Prostate gland (tissue), 2 donors: ENCODE measurements at regions not wholly inside any gene's neighbourhood (a gene's known extent, or its start where the extent isn't known, plus 50 kb on each side); places are given as distances from the start of the nearest gene placed in this dataset.

Experiments used
- DNase-seq: peaks from one replicate; pipeline ENCODE4 v3.0.0-alpha.2; 2019; ENCODE audit warnings: low spot score
- H3K27ac ChIP-seq, 2 donors: fragments of 200-600 bp; sonication (generic); 2 replicates each; pipeline ENCODE4 v1.5.1; 2017 to 2019
- H3K27me3 ChIP-seq: fragments of 200-600 bp; sonication (generic); replicated peaks from 2 replicates; pipeline ENCODE4 v1.5.1; 2019; ENCODE audit not compliant: insufficient read depth
- H3K36me3 ChIP-seq, 2 donors: fragments of 200-600 bp; sonication (generic); 1 replicate in 1 of 2; 2 replicates in 1 of 2; pipeline versions ENCODE4 v1.5.1 to v1.8.1; 2017 to 2019
- H3K4me1 ChIP-seq: fragments of 200-600 bp; sonication (generic); replicated peaks from 2 replicates; pipeline ENCODE4 v1.5.1; 2019
- H3K4me3 ChIP-seq, 2 donors: fragments of 200-600 bp; sonication (generic); 2 replicates each; pipeline ENCODE4 v1.5.1; 2017 to 2019
- H3K9me3 ChIP-seq: fragments of 200-600 bp; sonication (generic); 2 replicates; pipeline ENCODE4 v1.5.1; 2017
- POLR2A ChIP-seq: fragments of 450-650 bp; IDR thresholded peaks from one replicate; pipeline ENCODE4 v1.6.1; 2016; ENCODE audit warnings: antibody characterized with exemption, mild to moderate bottlenecking
- POLR2AphosphoS5 ChIP-seq: sonication (generic); formaldehyde crosslinking; IDR thresholded peaks from one replicate; pipeline ENCODE4 v1.6.1; 2017; ENCODE audit warnings: antibody characterized with exemption
- WGBS: methylation state at CpG from one replicate; pipeline ENCODE4 v1.1.5; 2018; 5-methylcytosine and 5-hydroxymethylcytosine counted together
- intact Hi-C: fragments of 100-400 bp; cut with DNase I; formaldehyde crosslinking; loops from one replicate; pipeline ENCODE4 v1.14.2; 2022
- TF ChIP-seq, protein P1 (sequence below), 4 experiments: fragments of 200-600 bp in 2 of 4; fragments of 450-650 bp in 2 of 4; sonication (generic) in 2 of 4; IDR thresholded peaks; 1 replicate in 3 of 4; 2 replicates in 1 of 4; pipeline ENCODE4 v1.5.1; 2016 to 2019; ENCODE audit warnings: antibody characterized with exemption in 4 of 4, mild to moderate bottlenecking in 2 of 4, moderate library complexity in 2 of 4

DNA sequence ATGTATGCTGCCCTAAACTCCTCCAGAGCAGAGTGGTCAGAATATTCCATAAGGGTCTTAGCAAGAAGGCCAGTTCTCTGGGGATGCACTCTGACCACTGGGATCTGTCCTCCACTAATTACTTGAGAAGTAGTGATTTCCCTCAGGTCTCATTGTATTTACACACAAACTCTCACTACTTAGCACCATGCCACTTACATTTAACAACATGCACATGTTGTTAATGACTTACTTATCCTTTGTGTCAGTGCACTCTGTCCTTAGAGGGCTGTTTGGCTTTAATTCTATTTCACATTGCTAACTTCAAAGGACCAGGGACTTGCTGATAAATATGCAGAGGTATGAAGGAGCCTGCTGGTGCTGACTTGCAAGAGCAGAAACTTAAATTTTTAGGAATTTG, 1415.5 kb upstream of the ACVR2A start:
- Histone ChIP-seq H3K4me3 (no peak overlapping the region), H3K9me3 (no peaks in the 10 kb centered on the region), H3K27me3 (no peaks in the 10 kb centered on the region), H3K4me1 (no peaks in the 10 kb centered on the region), H3K36me3 (no peaks in the 10 kb centered on the region), H3K27ac (no peak overlapping the region)
- no peak for DNase-seq
- intact Hi-C loops: no loop called here
- TF ChIP-seq, protein P1, sequence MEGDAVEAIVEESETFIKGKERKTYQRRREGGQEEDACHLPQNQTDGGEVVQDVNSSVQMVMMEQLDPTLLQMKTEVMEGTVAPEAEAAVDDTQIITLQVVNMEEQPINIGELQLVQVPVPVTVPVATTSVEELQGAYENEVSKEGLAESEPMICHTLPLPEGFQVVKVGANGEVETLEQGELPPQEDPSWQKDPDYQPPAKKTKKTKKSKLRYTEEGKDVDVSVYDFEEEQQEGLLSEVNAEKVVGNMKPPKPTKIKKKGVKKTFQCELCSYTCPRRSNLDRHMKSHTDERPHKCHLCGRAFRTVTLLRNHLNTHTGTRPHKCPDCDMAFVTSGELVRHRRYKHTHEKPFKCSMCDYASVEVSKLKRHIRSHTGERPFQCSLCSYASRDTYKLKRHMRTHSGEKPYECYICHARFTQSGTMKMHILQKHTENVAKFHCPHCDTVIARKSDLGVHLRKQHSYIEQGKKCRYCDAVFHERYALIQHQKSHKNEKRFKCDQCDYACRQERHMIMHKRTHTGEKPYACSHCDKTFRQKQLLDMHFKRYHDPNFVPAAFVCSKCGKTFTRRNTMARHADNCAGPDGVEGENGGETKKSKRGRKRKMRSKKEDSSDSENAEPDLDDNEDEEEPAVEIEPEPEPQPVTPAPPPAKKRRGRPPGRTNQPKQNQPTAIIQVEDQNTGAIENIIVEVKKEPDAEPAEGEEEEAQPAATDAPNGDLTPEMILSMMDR (IDR thresholded peaks at IDR 0.05): no peak
- TF ChIP-seq POLR2A (no peak), POLR2AphosphoS5 (no peak)

DNA sequence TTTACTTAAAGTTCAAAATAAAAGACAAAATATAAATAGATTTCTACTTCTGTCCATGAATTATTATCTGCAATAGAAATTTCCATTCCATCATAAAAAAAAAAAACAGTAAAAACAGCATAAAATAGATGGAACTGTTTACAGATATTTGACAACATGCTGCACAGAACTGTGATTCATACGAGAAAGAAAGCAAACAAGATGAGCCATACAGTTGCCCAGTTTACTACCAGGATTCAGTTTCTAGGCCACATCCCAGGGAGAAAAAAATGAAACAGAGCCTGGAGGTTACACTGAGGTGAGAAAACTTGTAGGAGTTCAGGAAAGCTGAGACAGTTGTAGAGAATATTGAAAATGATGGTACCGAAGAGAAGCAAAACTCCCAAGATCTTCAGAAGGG, 1426.9 kb upstream of the ACVR2A start:
- no peaks in the 10 kb centered on the region for H3K36me3 ChIP-seq
- no peak overlapping the region for H3K4me3 ChIP-seq
- H3K4me1 ChIP-seq: no peaks in the 10 kb centered on the region
- no peak for TF ChIP-seq POLR2AphosphoS5
- no peak for TF ChIP-seq POLR2A
- TF ChIP-seq, protein P1 (IDR thresholded peaks at IDR 0.05): no peak
- H3K27me3 ChIP-seq: no peaks in the 10 kb centered on the region
- intact Hi-C loops: no loop called here
- WGBS: 73% methylated on average over 2 of the region's 2 CpGs
- H3K27ac ChIP-seq: no peak overlapping the region
- no peaks in the 10 kb centered on the region for H3K9me3 ChIP-seq
- no peak for DNase-seq

DNA sequence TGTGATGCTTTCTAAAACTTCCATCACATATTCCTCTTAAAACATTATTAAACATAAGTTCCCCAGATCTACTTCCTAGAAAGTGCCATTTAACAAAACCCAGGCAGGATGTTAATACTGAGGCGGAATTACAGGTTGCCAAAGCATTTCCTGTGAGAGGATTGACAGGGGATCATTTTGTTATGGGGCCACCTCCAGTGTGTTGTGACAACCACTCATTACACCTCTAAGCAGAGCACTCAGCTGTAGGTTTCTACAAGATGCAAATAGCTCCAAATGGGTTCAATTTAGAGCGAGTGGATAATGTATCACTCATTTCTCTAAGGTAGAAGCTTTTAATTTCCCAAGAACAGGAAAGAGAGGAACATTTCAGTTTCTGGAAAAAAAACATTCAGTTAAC, 1429.5 kb upstream of the ACVR2A start:
- no peaks in the 10 kb centered on the region for H3K4me1 ChIP-seq
- H3K27ac ChIP-seq: no peak overlapping the region
- H3K9me3 ChIP-seq: no peaks in the 10 kb centered on the region
- intact Hi-C loops: no loop called here
- DNase-seq: no peak
- 80% methylated on average over 2 of the region's 2 CpGs for WGBS
- H3K4me3 ChIP-seq: no peak overlapping the region
- H3K27me3 ChIP-seq: no peaks in the 10 kb centered on the region
- no peaks in the 10 kb centered on the region for H3K36me3 ChIP-seq
- TF ChIP-seq POLR2AphosphoS5 (no peak), POLR2A (no peak)
- TF ChIP-seq, protein P1 (IDR thresholded peaks at IDR 0.05): no peak

DNA sequence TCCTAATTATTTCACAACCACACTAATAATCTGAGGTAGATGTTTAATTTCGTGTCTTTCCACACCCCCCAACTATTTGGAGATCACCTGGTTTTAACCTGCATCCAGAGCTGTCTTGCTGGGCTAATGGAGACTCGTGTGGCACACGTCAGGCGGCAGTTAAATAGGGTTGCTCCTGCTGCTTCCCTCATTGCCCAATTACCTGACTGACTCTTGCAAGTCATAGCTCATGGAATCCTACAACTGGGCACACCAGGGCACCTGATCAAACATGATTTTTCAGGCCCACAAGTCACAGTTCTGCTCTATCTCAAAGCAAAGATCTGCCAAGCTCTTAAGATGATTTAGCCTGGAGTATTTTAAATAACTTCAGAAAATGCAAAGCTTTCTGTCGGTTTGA, 1430.4 kb upstream of the ACVR2A start:
- intact Hi-C loops: no loop called here
- TF ChIP-seq POLR2AphosphoS5 (no peak), POLR2A (no peak)
- TF ChIP-seq, protein P1 (IDR thresholded peaks at IDR 0.05): no peak

DNA sequence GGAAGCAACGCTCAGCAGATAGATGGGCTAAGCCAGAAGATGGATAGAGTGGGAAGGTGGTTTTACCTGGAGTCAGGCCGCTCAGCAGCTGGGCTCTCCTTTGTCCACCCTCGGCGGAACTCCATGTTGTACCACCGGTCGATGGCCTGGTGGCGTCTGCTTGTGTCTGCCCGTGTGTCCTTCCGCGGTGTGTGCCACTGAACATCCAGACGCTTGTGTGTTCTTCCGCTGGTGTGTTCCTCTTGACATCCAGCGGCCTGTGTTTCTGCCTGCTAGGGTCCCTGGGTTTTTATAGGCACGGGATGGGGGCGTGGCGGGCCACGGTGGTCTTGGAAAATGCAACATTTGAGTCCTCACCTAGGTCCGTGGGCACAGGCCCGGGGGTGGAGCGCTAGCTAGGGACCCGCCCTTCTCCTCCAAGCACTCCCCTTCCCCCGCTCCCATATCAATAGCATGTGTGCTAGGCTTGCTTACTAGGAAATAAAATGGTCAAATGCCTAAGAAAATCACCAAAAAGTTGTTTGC, 1431.7 kb upstream of the ACVR2A start:
- 94% methylated on average over 22 of the region's 22 CpGs for WGBS
- H3K27ac ChIP-seq: no peak overlapping the region
- H3K4me3 ChIP-seq: no peak overlapping the region
- H3K36me3 ChIP-seq: no peaks in the 10 kb centered on the region
- no peaks in the 10 kb centered on the region for H3K4me1 ChIP-seq
- DNase-seq: no peak
- H3K27me3 ChIP-seq: no peaks in the 10 kb centered on the region
- intact Hi-C loops: no loop called here
- H3K9me3 ChIP-seq: no peaks in the 10 kb centered on the region
- TF ChIP-seq POLR2A (no peak), POLR2AphosphoS5 (no peak)
- TF ChIP-seq, protein P1 (IDR thresholded peaks at IDR 0.05): no peak

More for the DNA sequence above, 1430.4 kb upstream of the ACVR2A start:
- Histone ChIP-seq H3K27ac (no peak overlapping the region), H3K4me3 (no peak overlapping the region), H3K27me3 (no peaks in the 10 kb centered on the region), H3K4me1 (no peaks in the 10 kb centered on the region), H3K36me3 (no peaks in the 10 kb centered on the region), H3K9me3 (no peaks in the 10 kb centered on the region)
- 56% methylated on average over 5 of the region's 5 CpGs for WGBS
- DNase-seq: no peak
